Astrocyte (in vitro differentiated cells and primary cell): ENCODE measurements at regions not wholly inside any gene's neighbourhood (a gene's known extent, or its start where the extent isn't known, plus 50 kb on each side); places are given as distances from the start of the nearest gene placed in this dataset.

Source experiments
- DNase-seq: peaks from one replicate; pipeline ENCODE4 v3.0.0-alpha.2; 2010; ENCODE audit warnings: low read depth
- FAIRE-seq: peaks from 2 replicates; lab custom pipeline; 2011; peaks lifted over from hg19 to GRCh38; lab: Jason Lieb, UNC
- H2AFZ ChIP-seq: 2 replicates; pipeline ENCODE4 v1.6.0; 2012; ENCODE audit warnings: low read depth, low read length, inconsistent platforms
- H3K27ac ChIP-seq: 2 replicates; pipeline ENCODE4 v1.5.1; 2011; ENCODE audit warnings: low read depth, low read length, inconsistent platforms
- H3K27me3 ChIP-seq: 2 replicates; pipeline ENCODE4 v1.6.0; 2011; ENCODE audit warnings: low read length, inconsistent platforms; ENCODE audit not compliant: insufficient read depth
- H3K36me3 ChIP-seq: 2 replicates; pipeline ENCODE4 v1.5.1; 2011; ENCODE audit warnings: low read length, inconsistent platforms; ENCODE audit not compliant: insufficient read depth
- H3K4me1 ChIP-seq: 2 replicates; pipeline ENCODE4 v1.5.1; 2011; ENCODE audit warnings: low read length, inconsistent platforms; ENCODE audit not compliant: insufficient read depth
- H3K4me2 ChIP-seq: 2 replicates; pipeline ENCODE4 v1.6.0; 2012; ENCODE audit warnings: low read length, inconsistent platforms
- H3K4me3 ChIP-seq: 2 replicates; pipeline ENCODE4 v1.5.1; 2011; ENCODE audit warnings: low read depth, mild to moderate bottlenecking, low read length, inconsistent platforms; ENCODE audit not compliant: insufficient read depth
- H3K79me2 ChIP-seq: 2 replicates; pipeline ENCODE4 v1.6.0; 2012; ENCODE audit warnings: mild to moderate bottlenecking, low read length, inconsistent platforms; ENCODE audit not compliant: insufficient read depth
- H3K9ac ChIP-seq: 2 replicates; pipeline ENCODE4 v1.6.0; 2012; ENCODE audit warnings: mild to moderate bottlenecking, low read length, inconsistent platforms
- H3K9me3 ChIP-seq: 2 replicates; pipeline ENCODE4 v1.5.1; 2012; ENCODE audit warnings: low read depth, mild to moderate bottlenecking, low read length, inconsistent platforms; ENCODE audit not compliant: insufficient read depth
- H4K20me1 ChIP-seq: 2 replicates; pipeline ENCODE4 v1.6.0; 2012; ENCODE audit warnings: low read length, inconsistent platforms; ENCODE audit not compliant: insufficient read depth
- H3K27ac Mint-ChIP-seq: one replicate; pipeline ENCODE4 v1.8.0; 2021; ENCODE audit warnings: mild to moderate bottlenecking, mixed read lengths; ENCODE audit not compliant: unreplicated experiment
- H3K27me3 Mint-ChIP-seq: one replicate; pipeline ENCODE4 v1.8.0; 2021; ENCODE audit warnings: low read depth, mixed read lengths; ENCODE audit not compliant: unreplicated experiment
- H3K36me3 Mint-ChIP-seq: one replicate; pipeline ENCODE4 v1.8.0; 2021; ENCODE audit warnings: low read depth, mixed read lengths; ENCODE audit not compliant: unreplicated experiment
- H3K4me1 Mint-ChIP-seq: one replicate; pipeline ENCODE4 v1.8.0; 2021; ENCODE audit warnings: low read depth, mixed read lengths; ENCODE audit not compliant: unreplicated experiment
- H3K4me3 Mint-ChIP-seq: one replicate; pipeline ENCODE4 v1.8.0; 2021; ENCODE audit warnings: mild to moderate bottlenecking, moderate library complexity, mixed read lengths; ENCODE audit not compliant: unreplicated experiment
- H3K9me3 Mint-ChIP-seq: one replicate; pipeline ENCODE4 v1.8.0; 2021; ENCODE audit warnings: mild to moderate bottlenecking, mixed read lengths; ENCODE audit not compliant: unreplicated experiment
- CTCF ChIP-seq: IDR thresholded peaks from 2 replicates; pipeline ENCODE4 v1.5.1; 2011; ENCODE audit warnings: low read depth, mild to moderate bottlenecking, inconsistent platforms, low read length, moderate library complexity; ENCODE audit not compliant: insufficient read depth
- EZH2 ChIP-seq: IDR thresholded peaks from 2 replicates; pipeline ENCODE4 v1.6.1; 2012; ENCODE audit warnings: mild to moderate bottlenecking, low read length, inconsistent platforms; ENCODE audit not compliant: insufficient read depth

DNA sequence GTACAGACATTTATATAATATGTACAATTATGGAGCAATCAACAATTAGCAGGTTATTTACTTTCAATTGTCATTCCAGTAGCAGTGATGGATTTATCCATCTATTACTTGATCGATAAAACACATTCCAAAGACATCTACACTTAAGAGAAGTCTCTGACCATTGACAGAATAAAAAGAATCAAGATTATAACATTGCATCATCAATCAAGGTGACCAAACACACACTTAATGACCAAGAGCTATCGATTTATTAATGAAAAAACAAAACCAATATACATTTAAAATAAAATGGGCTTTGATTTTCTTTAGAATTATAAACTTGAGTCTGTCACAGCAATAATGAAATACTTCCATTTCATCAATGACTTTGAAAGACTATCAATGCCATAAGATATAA lies 170.2 kb upstream of the CDKN3 start:
- Histone ChIP-seq H3K79me2 (no peaks in the 10 kb centered on the region), H3K4me1 (no peaks in the 10 kb centered on the region), H2AFZ (no peak overlapping the region), H3K4me3 (no peak overlapping the region), H3K9ac (no peak overlapping the region), H3K36me3 (no peaks in the 10 kb centered on the region), H3K27me3 (peaks cover 1% of the 10 kb centered on the region), H4K20me1 (no peaks in the 10 kb centered on the region), H3K27ac (no peak overlapping the region), H3K4me2 (no peak overlapping the region), H3K9me3 (no peaks in the 10 kb centered on the region)
- H3K27me3 Mint-ChIP-seq = peaks cover 14% of the 10 kb centered on the region
- no peaks in the 10 kb centered on the region for H3K36me3 Mint-ChIP-seq
- no peak for FAIRE-seq
- TF ChIP-seq CTCF (no peak), EZH2 (no peak)
- no peak overlapping the region for H3K4me3 Mint-ChIP-seq
- no peak overlapping the region for H3K27ac Mint-ChIP-seq
- H3K9me3 Mint-ChIP-seq = peaks cover 1% of the 10 kb centered on the region
- H3K4me1 Mint-ChIP-seq = no peaks in the 10 kb centered on the region
- DNase-seq = no peak

GRCh38 chr14:54229136-54229535 lies 167.7 kb upstream of the CDKN3 start:
- H3K27me3 Mint-ChIP-seq = no peaks in the 10 kb centered on the region
- no peaks in the 10 kb centered on the region for H3K36me3 Mint-ChIP-seq
- Histone ChIP-seq H3K9ac (no peak overlapping the region), H4K20me1 (no peaks in the 10 kb centered on the region), H3K27me3 (no peaks in the 10 kb centered on the region), H2AFZ (no peak overlapping the region), H3K27ac (no peak overlapping the region), H3K79me2 (no peaks in the 10 kb centered on the region), H3K9me3 (no peaks in the 10 kb centered on the region), H3K4me3 (no peak overlapping the region), H3K4me1 (no peaks in the 10 kb centered on the region), H3K36me3 (no peaks in the 10 kb centered on the region), H3K4me2 (no peak overlapping the region)
- no peaks in the 10 kb centered on the region for H3K4me1 Mint-ChIP-seq
- TF ChIP-seq CTCF = no peak
- FAIRE-seq = no peak
- no peak for DNase-seq
- no peaks in the 10 kb centered on the region for H3K9me3 Mint-ChIP-seq
- no peak overlapping the region for H3K4me3 Mint-ChIP-seq
- no peak overlapping the region for H3K27ac Mint-ChIP-seq

GRCh38 chr14:54230645-54231044 lies 166.2 kb upstream of the CDKN3 start:
- Histone ChIP-seq H3K9me3 (no peaks in the 10 kb centered on the region), H3K4me1 (no peaks in the 10 kb centered on the region), H2AFZ (no peak overlapping the region), H3K4me2 (no peak overlapping the region), H4K20me1 (no peaks in the 10 kb centered on the region), H3K36me3 (no peaks in the 10 kb centered on the region), H3K27me3 (no peaks in the 10 kb centered on the region), H3K4me3 (no peak overlapping the region), H3K79me2 (no peaks in the 10 kb centered on the region), H3K27ac (no peak overlapping the region), H3K9ac (no peak overlapping the region)
- H3K27me3 Mint-ChIP-seq = no peaks in the 10 kb centered on the region
- no peak for FAIRE-seq
- TF ChIP-seq EZH2 (no peak), CTCF (no peak)
- no peak overlapping the region for H3K4me3 Mint-ChIP-seq
- H3K36me3 Mint-ChIP-seq = no peaks in the 10 kb centered on the region
- no peak overlapping the region for H3K27ac Mint-ChIP-seq
- DNase-seq = no peak
- H3K4me1 Mint-ChIP-seq = no peaks in the 10 kb centered on the region
- peaks cover 7% of the 10 kb centered on the region for H3K9me3 Mint-ChIP-seq
